ENCODE measurements at regions not wholly inside any gene's neighbourhood (a gene's known extent, or its start where the extent isn't known, plus 50 kb on each side); places are given as distances from the start of the nearest gene placed in this dataset.

DNA sequence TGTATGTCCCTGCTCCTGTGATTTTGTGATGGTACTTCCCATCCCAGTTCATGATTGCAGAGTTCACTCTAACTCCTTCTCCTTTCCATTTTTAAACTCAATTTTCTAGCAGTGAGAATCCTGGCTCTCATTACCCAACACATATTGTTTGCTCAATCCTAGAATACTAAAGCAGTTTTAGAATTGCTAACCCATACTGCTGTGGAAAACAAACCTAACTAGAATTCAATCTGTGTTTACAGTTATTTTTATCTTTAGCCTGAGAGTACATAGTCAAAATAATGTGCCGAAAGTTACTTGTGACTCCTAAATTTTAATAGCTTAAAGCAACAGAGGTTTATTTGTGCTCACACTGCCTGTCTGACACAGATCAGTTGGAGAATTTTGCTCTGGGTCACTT is 508.0 kb downstream of the AACS start:
- TF ChIP-seq, protein P1, sequence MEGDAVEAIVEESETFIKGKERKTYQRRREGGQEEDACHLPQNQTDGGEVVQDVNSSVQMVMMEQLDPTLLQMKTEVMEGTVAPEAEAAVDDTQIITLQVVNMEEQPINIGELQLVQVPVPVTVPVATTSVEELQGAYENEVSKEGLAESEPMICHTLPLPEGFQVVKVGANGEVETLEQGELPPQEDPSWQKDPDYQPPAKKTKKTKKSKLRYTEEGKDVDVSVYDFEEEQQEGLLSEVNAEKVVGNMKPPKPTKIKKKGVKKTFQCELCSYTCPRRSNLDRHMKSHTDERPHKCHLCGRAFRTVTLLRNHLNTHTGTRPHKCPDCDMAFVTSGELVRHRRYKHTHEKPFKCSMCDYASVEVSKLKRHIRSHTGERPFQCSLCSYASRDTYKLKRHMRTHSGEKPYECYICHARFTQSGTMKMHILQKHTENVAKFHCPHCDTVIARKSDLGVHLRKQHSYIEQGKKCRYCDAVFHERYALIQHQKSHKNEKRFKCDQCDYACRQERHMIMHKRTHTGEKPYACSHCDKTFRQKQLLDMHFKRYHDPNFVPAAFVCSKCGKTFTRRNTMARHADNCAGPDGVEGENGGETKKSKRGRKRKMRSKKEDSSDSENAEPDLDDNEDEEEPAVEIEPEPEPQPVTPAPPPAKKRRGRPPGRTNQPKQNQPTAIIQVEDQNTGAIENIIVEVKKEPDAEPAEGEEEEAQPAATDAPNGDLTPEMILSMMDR (conservative IDR thresholded peaks at IDR 0.05): no peak
- no peak for TF ChIP-seq ZFX (IDR thresholded peaks at IDR 0.05)
